ENCODE measurements at regions not wholly inside any gene's neighbourhood (a gene's known extent, or its start where the extent isn't known, plus 50 kb on each side); places are given as distances from the start of the nearest gene placed in this dataset.
A peak's percentile ranks its signal among the peaks of the same experiment; 100 is the strongest.

GRCh38 chr6:144345451-144345850, 60.3 kb downstream of the UTRN start:
- Histone ChIP-seq H3K9ac (ENCODE audit: low read depth, low read length) (no peak overlapping the region), H3K9me3 (ENCODE audit: control insufficient read depth, insufficient read depth, low read length) (no peaks in the 10 kb centered on the region), H3K4me3 (ENCODE audit: low read depth, low read length) (no peak overlapping the region), H3K27me3 (ENCODE audit: control insufficient read depth, insufficient read depth, low read length) (no peaks in the 10 kb centered on the region), H3K36me3 (ENCODE audit: control insufficient read depth, insufficient read depth, low read length) (no peaks in the 10 kb centered on the region), H3K4me1 (ENCODE audit: control insufficient read depth, insufficient read depth, low read length) (peaks cover 25% of the 10 kb centered on the region), H3K27ac (ENCODE audit: low read depth, low read length) (no peak overlapping the region)

- H3K9ac ChIP-seq (ENCODE audit: low read depth, low read length) = no peak overlapping the region
- no peaks in the 10 kb centered on the region for H3K9me3 ChIP-seq (ENCODE audit: control insufficient read depth, insufficient read depth, low read length)
- H3K4me3 ChIP-seq (ENCODE audit: low read depth, low read length) = no peak overlapping the region
- no peaks in the 10 kb centered on the region for H3K36me3 ChIP-seq (ENCODE audit: control insufficient read depth, insufficient read depth, low read length)
- peaks cover 32% of the 10 kb centered on the region for H3K4me1 ChIP-seq (ENCODE audit: control insufficient read depth, insufficient read depth, low read length)
- no peak overlapping the region for H3K27ac ChIP-seq (ENCODE audit: low read depth, low read length)
- H3K27me3 ChIP-seq (ENCODE audit: control insufficient read depth, insufficient read depth, low read length) = no peaks in the 10 kb centered on the region
Measured at GRCh38 chr6:144346719-144347447, 61.7 kb downstream of the UTRN start.

GRCh38 chr6:144347448-144347759, 62.3 kb downstream of the UTRN start:
- Histone ChIP-seq H3K4me1 (ENCODE audit: control insufficient read depth, insufficient read depth, low read length) (peaks cover 32% of the 10 kb centered on the region), H3K36me3 (ENCODE audit: control insufficient read depth, insufficient read depth, low read length) (no peaks in the 10 kb centered on the region), H3K4me3 (ENCODE audit: low read depth, low read length) (no peak overlapping the region), H3K9me3 (ENCODE audit: control insufficient read depth, insufficient read depth, low read length) (no peaks in the 10 kb centered on the region), H3K27ac (ENCODE audit: low read depth, low read length) (no peak overlapping the region), H3K27me3 (ENCODE audit: control insufficient read depth, insufficient read depth, low read length) (no peaks in the 10 kb centered on the region), H3K9ac (ENCODE audit: low read depth, low read length) (no peak overlapping the region)

GRCh38 chr6:144347933-144348332, 62.8 kb downstream of the UTRN start:
- Histone ChIP-seq H3K9me3 (ENCODE audit: control insufficient read depth, insufficient read depth, low read length) (no peaks in the 10 kb centered on the region), H3K27me3 (ENCODE audit: control insufficient read depth, insufficient read depth, low read length) (no peaks in the 10 kb centered on the region), H3K27ac (ENCODE audit: low read depth, low read length) (no peak overlapping the region), H3K9ac (ENCODE audit: low read depth, low read length) (no peak overlapping the region), H3K4me1 (ENCODE audit: control insufficient read depth, insufficient read depth, low read length) (peaks cover 32% of the 10 kb centered on the region), H3K4me3 (ENCODE audit: low read depth, low read length) (no peak overlapping the region), H3K36me3 (ENCODE audit: control insufficient read depth, insufficient read depth, low read length) (no peaks in the 10 kb centered on the region)

- Histone ChIP-seq H3K4me3 (ENCODE audit: low read depth, low read length) (no peak overlapping the region), H3K9me3 (ENCODE audit: control insufficient read depth, insufficient read depth, low read length) (no peaks in the 10 kb centered on the region), H3K27ac (ENCODE audit: low read depth, low read length) (peak overlapping the region; percentile 42), H3K4me1 (ENCODE audit: control insufficient read depth, insufficient read depth, low read length) (peaks cover 27% of the 10 kb centered on the region), H3K27me3 (ENCODE audit: control insufficient read depth, insufficient read depth, low read length) (no peaks in the 10 kb centered on the region), H3K36me3 (ENCODE audit: control insufficient read depth, insufficient read depth, low read length) (no peaks in the 10 kb centered on the region), H3K9ac (ENCODE audit: low read depth, low read length) (no peak overlapping the region)
Measured at GRCh38 chr6:144349690-144350527, 64.8 kb downstream of the UTRN start.

- Histone ChIP-seq H3K27ac (ENCODE audit: low read depth, low read length) (no peak overlapping the region), H3K4me1 (ENCODE audit: control insufficient read depth, insufficient read depth, low read length) (peaks cover 27% of the 10 kb centered on the region), H3K4me3 (ENCODE audit: low read depth, low read length) (no peak overlapping the region), H3K9me3 (ENCODE audit: control insufficient read depth, insufficient read depth, low read length) (no peaks in the 10 kb centered on the region), H3K36me3 (ENCODE audit: control insufficient read depth, insufficient read depth, low read length) (no peaks in the 10 kb centered on the region), H3K9ac (ENCODE audit: low read depth, low read length) (no peak overlapping the region), H3K27me3 (ENCODE audit: control insufficient read depth, insufficient read depth, low read length) (no peaks in the 10 kb centered on the region)
Measured at GRCh38 chr6:144350528-144350880, 65.4 kb downstream of the UTRN start.

GRCh38 chr6:144351379-144352127, 66.4 kb downstream of the UTRN start:
- no peak overlapping the region for H3K9ac ChIP-seq (ENCODE audit: low read depth, low read length)
- H3K27ac ChIP-seq (ENCODE audit: low read depth, low read length) = no peak overlapping the region
- peaks cover 27% of the 10 kb centered on the region for H3K4me1 ChIP-seq (ENCODE audit: control insufficient read depth, insufficient read depth, low read length)
- H3K9me3 ChIP-seq (ENCODE audit: control insufficient read depth, insufficient read depth, low read length) = no peaks in the 10 kb centered on the region
- H3K36me3 ChIP-seq (ENCODE audit: control insufficient read depth, insufficient read depth, low read length) = no peaks in the 10 kb centered on the region
- no peaks in the 10 kb centered on the region for H3K27me3 ChIP-seq (ENCODE audit: control insufficient read depth, insufficient read depth, low read length)
- H3K4me3 ChIP-seq (ENCODE audit: low read depth, low read length) = no peak overlapping the region

- Histone ChIP-seq H3K9me3 (ENCODE audit: control insufficient read depth, insufficient read depth, low read length) (no peaks in the 10 kb centered on the region), H3K4me1 (ENCODE audit: control insufficient read depth, insufficient read depth, low read length) (peaks cover 27% of the 10 kb centered on the region), H3K9ac (ENCODE audit: low read depth, low read length) (no peak overlapping the region), H3K36me3 (ENCODE audit: control insufficient read depth, insufficient read depth, low read length) (no peaks in the 10 kb centered on the region), H3K27ac (ENCODE audit: low read depth, low read length) (no peak overlapping the region), H3K4me3 (ENCODE audit: low read depth, low read length) (no peak overlapping the region), H3K27me3 (ENCODE audit: control insufficient read depth, insufficient read depth, low read length) (no peaks in the 10 kb centered on the region)
Measured at GRCh38 chr6:144352331-144352730, 67.2 kb downstream of the UTRN start.

GRCh38 chr6:144353871-144354314, 68.8 kb downstream of the UTRN start:
- Histone ChIP-seq H3K4me3 (ENCODE audit: low read depth, low read length) (no peak overlapping the region), H3K4me1 (ENCODE audit: control insufficient read depth, insufficient read depth, low read length) (peaks cover 27% of the 10 kb centered on the region), H3K9me3 (ENCODE audit: control insufficient read depth, insufficient read depth, low read length) (no peaks in the 10 kb centered on the region), H3K9ac (ENCODE audit: low read depth, low read length) (no peak overlapping the region), H3K36me3 (ENCODE audit: control insufficient read depth, insufficient read depth, low read length) (no peaks in the 10 kb centered on the region), H3K27ac (ENCODE audit: low read depth, low read length) (no peak overlapping the region), H3K27me3 (ENCODE audit: control insufficient read depth, insufficient read depth, low read length) (no peaks in the 10 kb centered on the region)

- Histone ChIP-seq H3K9me3 (ENCODE audit: control insufficient read depth, insufficient read depth, low read length) (no peaks in the 10 kb centered on the region), H3K9ac (ENCODE audit: low read depth, low read length) (no peak overlapping the region), H3K4me1 (ENCODE audit: control insufficient read depth, insufficient read depth, low read length) (peaks cover 13% of the 10 kb centered on the region), H3K27me3 (ENCODE audit: control insufficient read depth, insufficient read depth, low read length) (no peaks in the 10 kb centered on the region), H3K4me3 (ENCODE audit: low read depth, low read length) (no peak overlapping the region), H3K27ac (ENCODE audit: low read depth, low read length) (no peak overlapping the region), H3K36me3 (ENCODE audit: control insufficient read depth, insufficient read depth, low read length) (no peaks in the 10 kb centered on the region)
Measured at GRCh38 chr6:144359783-144360182, 74.6 kb downstream of the UTRN start.

- Histone ChIP-seq H3K36me3 (ENCODE audit: control insufficient read depth, insufficient read depth, low read length) (no peaks in the 10 kb centered on the region), H3K27me3 (ENCODE audit: control insufficient read depth, insufficient read depth, low read length) (no peaks in the 10 kb centered on the region), H3K4me3 (ENCODE audit: low read depth, low read length) (no peak overlapping the region), H3K27ac (ENCODE audit: low read depth, low read length) (no peak overlapping the region), H3K9ac (ENCODE audit: low read depth, low read length) (no peak overlapping the region), H3K4me1 (ENCODE audit: control insufficient read depth, insufficient read depth, low read length) (peaks cover 13% of the 10 kb centered on the region), H3K9me3 (ENCODE audit: control insufficient read depth, insufficient read depth, low read length) (no peaks in the 10 kb centered on the region)
Measured at GRCh38 chr6:144360401-144360800, 75.3 kb downstream of the UTRN start.

Data from HUES48 (cell line).